Motor neuron (in vitro differentiated cells): ENCODE measurements at regions not wholly inside any gene's neighbourhood (a gene's known extent, or its start where the extent isn't known, plus 50 kb on each side); places are given as distances from the start of the nearest gene placed in this dataset.

Experiments
- ATAC-seq, 8 experiments: fragments of 200-7000 bp; cut with Tn5 transposase; replicated peaks in 6 of 8; 2 replicates each; pipeline ENCODE4 v1.8.0; 2021; ENCODE audit warnings: mild to moderate bottlenecking in 8 of 8, moderate library complexity in 8 of 8
- H3K27ac ChIP-seq, 2 donors: fragments of 250-450 bp; sonication (Bioruptor Pico); 2 replicates each; pipeline ENCODE4 v1.9.0; 2021; ENCODE audit warnings: antibody characterized with exemption in 2 of 2, mild to moderate bottlenecking in 2 of 2, moderate library complexity in 1 of 2
- H3K4me1 ChIP-seq, 2 donors: fragments of 250-450 bp; sonication (Bioruptor Pico); replicated peaks in 1 of 2; 2 replicates each; pipeline ENCODE4 v1.6.1; 2021; ENCODE audit warnings: antibody characterized with exemption in 2 of 2, mild to moderate bottlenecking in 2 of 2, moderate library complexity in 1 of 2
- H3K4me3 ChIP-seq, 5 donors: fragments of 250-450 bp; sonication (Bioruptor Pico); 2 replicates each; pipeline ENCODE4 v1.9.0; 2021; ENCODE audit warnings: antibody characterized with exemption in 5 of 5, mild to moderate bottlenecking in 5 of 5, moderate library complexity in 4 of 5
- WGBS, 10 experiments: fragments of 450-650 bp; shearing (Covaris generic); methylation state at CpG; one replicate each; pipeline ENCODE4 v1.0.0; 2022; 5-methylcytosine and 5-hydroxymethylcytosine counted together
- in situ Hi-C, 9 experiments: fragments of 400-800 bp; cut with MboI; loops; one replicate each; pipeline ENCODE4 v1.15.0; 2021; ENCODE audit warnings: low sequenced_read_pairs in 9 of 9, low pct_unique_long_range_greater_than_20kb in 2 of 9; ENCODE audit not compliant: unreplicated experiment in 9 of 9

DNA sequence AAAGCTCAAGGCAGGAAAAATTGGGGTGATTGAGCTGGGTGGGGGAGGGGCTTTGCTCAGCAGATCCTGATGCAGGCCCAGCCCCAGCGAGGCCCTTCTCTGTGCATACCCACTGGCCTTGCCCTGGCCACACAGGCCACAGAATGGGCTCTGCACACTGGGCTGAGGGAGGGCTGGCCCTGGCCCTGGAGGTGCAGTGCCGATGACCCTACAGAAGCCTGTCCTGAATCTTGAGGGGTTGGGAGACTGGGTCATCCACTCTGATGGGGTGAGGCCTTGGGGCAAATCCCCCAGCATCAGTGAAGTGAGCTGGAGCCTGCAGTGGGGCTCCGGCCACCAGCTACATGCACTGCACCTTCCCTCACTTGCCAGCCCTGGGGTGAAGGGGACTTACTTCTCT is 153.1 kb downstream of the URI1 start:
- H3K4me1 ChIP-seq, result no peaks in the 10 kb centered on the region
- no CpG with 5 or more reads among the region's 3 CpGs for WGBS, 10 experiments
- no peak for ATAC-seq
- no peak overlapping the region for H3K27ac ChIP-seq
- in situ Hi-C loops, result no loop called here
- no peak overlapping the region for H3K4me3 ChIP-seq

DNA sequence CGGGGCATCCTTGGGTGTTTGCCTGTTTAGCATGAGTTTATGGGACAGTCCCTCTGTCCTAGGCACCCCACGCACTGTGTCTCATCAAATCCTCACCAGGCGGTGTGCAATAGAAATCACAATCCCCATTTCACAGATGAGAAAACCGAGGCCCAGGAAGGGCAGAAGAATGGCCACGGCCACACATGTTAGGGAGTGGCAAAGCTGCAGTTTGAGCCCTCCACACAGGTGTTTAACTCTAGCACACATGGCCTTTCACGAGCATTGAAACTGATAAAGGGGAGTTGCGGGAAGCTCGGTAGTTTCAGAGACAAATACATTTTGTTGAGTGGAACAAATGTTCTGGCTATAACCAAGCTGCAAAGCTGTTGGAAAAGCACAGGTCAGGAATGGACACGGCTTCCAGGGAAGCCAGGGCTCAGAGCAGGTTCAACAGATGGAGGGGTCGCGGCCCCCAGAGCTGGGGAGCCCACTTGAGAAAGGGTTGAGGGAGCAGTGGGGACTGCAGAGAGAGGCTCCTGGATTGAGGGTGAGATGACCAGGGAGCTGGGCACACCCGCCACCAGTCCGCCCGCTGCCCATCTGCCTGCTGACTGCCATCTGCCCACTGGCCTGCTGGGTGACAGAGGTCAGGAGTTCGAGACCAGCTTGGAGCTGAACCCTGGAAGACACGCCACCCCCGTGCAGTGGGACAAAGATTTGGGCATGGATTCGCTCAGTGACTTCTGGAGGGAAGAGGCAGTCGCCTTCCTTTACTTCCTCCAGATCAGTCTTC is 154.7 kb downstream of the URI1 start:
- no peak for ATAC-seq
- Histone ChIP-seq H3K4me1 (no peaks in the 10 kb centered on the region), H3K4me3 (no peak overlapping the region), H3K27ac (no peak overlapping the region)
- in situ Hi-C loops, result no loop called here
- WGBS, 10 experiments, result 20 to 100% (median 90%) methylated on average over 1 to 11 of the region's 19 CpGs; no CpG with 5 or more reads in 3 of the 10 experiments

DNA sequence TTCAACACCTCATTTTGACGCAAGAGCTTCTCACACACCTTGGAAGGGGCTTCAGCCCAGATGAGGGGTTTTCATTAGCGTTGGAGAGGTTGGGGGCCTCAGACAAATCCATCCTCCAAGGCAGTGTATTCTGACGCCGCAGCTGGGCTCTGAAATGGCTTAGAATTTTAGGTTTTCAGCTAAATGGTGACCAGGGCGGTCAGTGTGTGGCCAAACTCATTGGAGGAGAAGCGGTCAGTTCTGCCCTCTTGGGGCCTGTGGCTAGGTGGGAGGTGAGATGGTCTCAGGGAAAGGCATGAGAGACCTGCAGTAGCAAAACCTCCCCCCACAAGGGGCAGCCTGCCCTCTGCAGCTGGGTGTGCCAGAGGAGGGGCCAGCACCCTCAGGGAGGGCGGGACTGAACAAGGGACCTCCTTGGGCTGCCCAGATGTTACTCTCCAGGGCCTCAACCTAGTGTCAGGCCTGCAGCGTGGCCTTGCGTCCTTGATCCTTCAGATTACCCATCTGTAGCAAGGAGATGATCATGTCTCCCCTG is 155.8 kb downstream of the URI1 start:
- no peak for ATAC-seq

DNA sequence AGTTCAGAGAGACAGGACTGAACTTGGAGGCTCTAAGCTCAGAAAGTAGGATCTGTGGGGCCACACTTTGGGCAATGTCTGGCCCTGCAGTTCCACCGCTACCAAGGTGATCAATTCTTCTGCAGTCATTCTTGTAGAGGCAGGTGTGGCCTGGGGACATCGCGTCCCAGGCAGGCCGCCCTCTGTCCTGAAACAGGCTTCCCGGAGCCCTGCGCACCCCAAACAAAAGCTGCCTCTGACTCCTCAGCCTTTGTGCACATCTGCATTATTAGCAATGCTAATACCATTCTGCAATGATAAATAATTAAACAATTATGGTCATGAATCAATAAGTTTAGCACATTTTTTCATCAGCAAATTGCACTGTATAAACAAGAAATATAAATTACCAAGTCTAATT is 160.2 kb downstream of the URI1 start:
- 38 to 100% (median 83%) methylated on average over 1 to 6 of the region's 6 CpGs; no CpG with 5 or more reads in 4 of the 10 experiments for WGBS, 10 experiments
- no peak overlapping the region for H3K4me3 ChIP-seq
- peaks cover 7 to 10% of the 10 kb centered on the region in 2 donors for H3K4me1 ChIP-seq
- H3K27ac ChIP-seq, result no peak overlapping the region
- in situ Hi-C loops, result no loop called here
- no peak for ATAC-seq

More for the DNA sequence above, 155.8 kb downstream of the URI1 start:
- H3K4me1 ChIP-seq, result peaks cover 0 to 6% of the 10 kb centered on the region in 2 donors
- in situ Hi-C loops, result no loop called here
- WGBS, 10 experiments, result 50 to 100% (median 81%) methylated on average over 1 to 7 of the region's 9 CpGs; no CpG with 5 or more reads in 6 of the 10 experiments
- no peak overlapping the region for H3K4me3 ChIP-seq
- no peak overlapping the region for H3K27ac ChIP-seq

DNA sequence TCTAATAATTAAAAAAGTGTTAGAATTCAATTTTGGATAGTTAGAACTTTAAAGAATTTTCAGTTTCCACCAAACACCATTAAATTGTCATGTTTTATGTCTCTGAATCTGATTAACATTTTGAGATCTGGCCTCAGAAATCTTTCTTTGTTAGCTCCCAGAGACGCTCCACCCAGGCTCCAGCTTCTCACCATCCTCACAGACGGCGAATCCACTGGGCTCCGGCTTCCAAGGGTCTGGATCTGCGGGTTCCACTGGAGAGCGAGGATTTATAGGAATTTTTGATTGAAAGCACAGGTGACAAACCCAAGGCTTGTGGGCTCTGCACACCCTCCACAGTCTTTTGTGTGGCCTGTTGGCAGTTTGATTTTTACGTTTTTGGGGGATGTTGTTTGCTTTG is 160.6 kb downstream of the URI1 start:
- ATAC-seq, result no peak
- WGBS, 10 experiments, result 57 to 100% (median 82%) methylated on average over 1 to 7 of the region's 7 CpGs; no CpG with 5 or more reads in 1 of the 10 experiments
- in situ Hi-C loops, result no loop called here
- Histone ChIP-seq H3K27ac (no peak overlapping the region), H3K4me1 (peaks cover 12 to 14% of the 10 kb centered on the region in 2 donors), H3K4me3 (no peak overlapping the region)

DNA sequence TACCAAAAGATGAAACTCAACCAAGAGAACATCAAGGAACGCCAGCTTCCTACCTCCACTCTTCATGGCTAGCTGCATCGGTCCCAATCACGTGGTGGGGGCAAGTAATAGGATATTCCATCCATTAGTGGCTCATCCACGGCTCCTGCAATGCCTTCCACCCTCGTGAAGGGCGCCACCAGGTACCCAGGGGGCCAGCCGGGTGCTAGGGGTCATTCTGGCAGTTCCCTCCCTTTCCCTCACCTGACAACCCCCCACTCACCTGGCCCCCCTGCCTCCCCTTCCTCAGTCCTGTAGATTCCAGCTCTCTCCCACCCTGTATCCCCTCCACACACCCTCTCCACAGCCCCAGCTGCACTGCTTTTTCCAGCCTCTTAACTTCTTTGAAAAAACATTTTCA is 161.9 kb downstream of the URI1 start:
- in situ Hi-C loops, result no loop called here
- Histone ChIP-seq H3K4me1 (peaks cover 13 to 14% of the 10 kb centered on the region in 2 donors), H3K27ac (no peak overlapping the region), H3K4me3 (no peak overlapping the region)
- no peak for ATAC-seq
- WGBS, 10 experiments, result 50 to 87% (median 70%) methylated on average over 2 to 5 of the region's 7 CpGs; no CpG with 5 or more reads in 5 of the 10 experiments

DNA sequence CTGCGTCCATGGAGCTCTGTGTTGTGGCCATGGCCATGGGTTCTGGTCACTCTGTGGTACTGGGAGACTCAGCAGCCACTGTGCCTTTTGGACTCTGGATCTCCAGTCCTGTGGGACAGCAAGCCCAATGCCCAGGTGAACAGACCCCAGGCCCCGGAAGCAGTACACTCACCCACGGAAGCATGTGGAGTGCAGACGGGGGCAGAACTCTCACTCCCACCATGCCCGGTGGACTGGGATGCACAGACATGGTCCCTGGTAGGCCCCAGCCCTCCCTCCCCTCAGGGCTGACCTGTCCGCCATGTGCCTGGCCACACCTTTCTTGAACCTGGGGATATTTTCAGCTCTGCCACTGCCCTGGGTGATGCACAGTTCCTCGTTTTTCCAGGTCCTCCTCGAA is 163.3 kb downstream of the URI1 start:
- peaks cover 14 to 17% of the 10 kb centered on the region in 2 donors for H3K4me1 ChIP-seq
- ATAC-seq, result no peak

DNA sequence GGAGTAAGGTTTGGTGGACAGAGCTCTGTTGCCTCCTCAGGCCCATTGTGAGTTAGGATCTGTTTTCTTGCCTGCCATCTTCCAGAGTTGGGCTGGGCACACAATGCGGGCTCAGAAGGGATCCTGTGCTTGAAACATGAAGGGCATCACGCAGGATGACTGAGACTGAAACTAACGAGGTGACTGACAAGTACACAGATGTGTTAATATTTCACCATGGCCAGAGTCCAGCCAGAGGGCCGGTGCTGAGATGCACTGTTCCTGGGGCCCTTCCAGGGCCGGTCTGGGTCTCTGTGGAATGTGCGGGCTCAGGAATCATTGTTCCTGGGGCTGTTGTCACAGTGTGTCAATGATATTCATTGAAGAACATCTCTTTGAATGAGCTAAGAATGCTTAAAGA is 163.7 kb downstream of the URI1 start:
- in situ Hi-C loops, result no loop called here
- ATAC-seq, result no peak
- 60 to 100% (median 89%) methylated on average over 1 to 3 of the region's 6 CpGs; no CpG with 5 or more reads in 6 of the 10 experiments for WGBS, 10 experiments
- Histone ChIP-seq H3K4me1 (peaks cover 18 to 22% of the 10 kb centered on the region in 2 donors), H3K4me3 (no peak overlapping the region), H3K27ac (no peak overlapping the region)

More for the DNA sequence above, 163.3 kb downstream of the URI1 start:
- in situ Hi-C loops, result no loop called here
- WGBS, 10 experiments, result 80 to 100% (median 95%) methylated on average over 1 to 4 of the region's 8 CpGs; no CpG with 5 or more reads in 7 of the 10 experiments
- Histone ChIP-seq H3K27ac (no peak overlapping the region), H3K4me3 (no peak overlapping the region)

DNA sequence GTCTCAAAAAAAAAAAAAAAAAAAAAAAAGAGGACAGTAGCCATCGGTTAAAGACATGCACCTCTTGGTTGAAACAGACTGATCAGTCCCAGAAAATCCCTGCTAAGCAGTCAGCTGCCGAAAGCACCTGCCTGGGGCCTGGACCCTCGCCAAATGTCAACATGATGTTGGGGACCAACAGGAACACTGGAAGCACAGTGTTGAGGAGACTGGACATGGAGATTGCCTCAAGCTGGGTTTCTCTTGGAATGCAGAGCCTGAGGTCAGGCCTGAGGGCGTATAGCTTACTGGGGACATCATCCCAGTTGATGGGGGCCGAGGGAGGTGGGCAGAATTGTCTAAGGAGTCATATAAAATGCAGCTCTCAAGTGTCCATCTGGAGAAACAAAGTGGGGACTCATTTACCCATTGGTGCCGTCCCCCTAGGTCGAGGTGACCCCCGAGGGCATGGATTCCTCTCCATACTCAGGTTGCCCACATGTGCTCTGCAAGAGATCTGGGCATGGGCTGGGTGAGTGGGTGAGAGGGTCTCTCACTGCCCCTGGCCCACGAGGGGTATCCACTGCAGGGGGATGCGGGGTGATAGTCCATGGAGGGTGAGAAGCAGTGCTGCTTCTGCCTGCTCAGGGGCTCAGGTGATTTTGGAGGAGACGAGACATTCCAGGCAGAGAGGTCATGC is 164.5 kb downstream of the URI1 start:
- ATAC-seq, result peak in 1 of 8 experiments; percentile 6
- WGBS, 10 experiments, result 67 to 100% (median 87%) methylated on average over 1 to 4 of the region's 11 CpGs; no CpG with 5 or more reads in 2 of the 10 experiments

DNA sequence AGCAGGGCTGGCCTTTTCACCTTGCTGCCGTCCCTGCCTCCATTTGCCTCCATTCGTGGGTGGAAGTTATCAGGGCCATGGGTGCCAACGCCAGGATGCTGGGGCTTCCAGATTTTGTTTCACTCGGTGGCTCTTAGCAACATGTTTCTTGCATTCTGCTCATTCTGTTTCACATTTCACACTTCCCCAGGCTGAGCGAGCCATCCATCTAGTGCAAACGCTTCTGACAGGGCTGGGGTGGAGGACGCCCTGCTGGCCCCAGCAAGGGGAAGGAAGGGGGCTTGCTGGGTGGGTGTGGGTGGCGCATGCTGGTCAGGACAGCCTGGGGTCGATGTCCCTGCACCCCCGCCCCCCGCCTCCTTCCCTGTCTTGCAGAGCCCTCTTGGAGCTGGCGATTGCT is 165.2 kb downstream of the URI1 start:
- in situ Hi-C loops, result no loop called here
- peak in 5 of 8 experiments; percentile 77 to 89 (median 84) for ATAC-seq
- no peak overlapping the region for H3K27ac ChIP-seq
- 0 to 83% (median 15%) methylated on average over 1 to 3 of the region's 12 CpGs; no CpG with 5 or more reads in 6 of the 10 experiments for WGBS, 10 experiments
- H3K4me3 ChIP-seq, result no peak overlapping the region
- H3K4me1 ChIP-seq, result peaks cover 14 to 27% of the 10 kb centered on the region in 2 donors

More for the DNA sequence above, 164.5 kb downstream of the URI1 start:
- Histone ChIP-seq H3K4me1 (peaks cover 18 to 27% of the 10 kb centered on the region in 2 donors), H3K4me3 (no peak overlapping the region), H3K27ac (no peak overlapping the region)
- in situ Hi-C loops, result no loop called here

DNA sequence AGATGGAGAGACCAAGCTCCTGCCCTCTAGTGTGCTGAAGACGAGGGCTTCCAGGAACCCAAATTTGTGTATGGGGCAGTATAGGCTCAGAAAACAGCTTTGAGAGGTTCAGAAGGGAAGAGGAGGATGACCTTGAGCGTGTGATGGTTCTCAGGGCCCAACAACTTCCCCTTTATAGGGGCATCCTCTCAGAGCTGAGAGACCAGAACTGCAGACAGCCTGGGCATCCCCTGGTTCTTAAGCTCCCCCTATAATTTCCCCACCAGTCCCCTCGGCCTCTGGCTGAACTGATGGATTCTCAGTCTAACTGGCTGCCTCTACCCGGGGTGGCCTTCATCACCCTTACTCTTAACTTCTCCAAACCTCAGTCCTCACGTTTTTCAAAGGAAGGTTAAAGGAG is 167.5 kb downstream of the URI1 start:
- Histone ChIP-seq H3K4me1 (peaks cover 12 to 27% of the 10 kb centered on the region in 2 donors), H3K27ac (no peak overlapping the region), H3K4me3 (no peak overlapping the region)
- in situ Hi-C loops, result no loop called here
- WGBS, 10 experiments, result 0 to 95% (median 84%) methylated on average over 1 to 4 of the region's 5 CpGs; no CpG with 5 or more reads in 4 of the 10 experiments
- ATAC-seq, result no peak

DNA sequence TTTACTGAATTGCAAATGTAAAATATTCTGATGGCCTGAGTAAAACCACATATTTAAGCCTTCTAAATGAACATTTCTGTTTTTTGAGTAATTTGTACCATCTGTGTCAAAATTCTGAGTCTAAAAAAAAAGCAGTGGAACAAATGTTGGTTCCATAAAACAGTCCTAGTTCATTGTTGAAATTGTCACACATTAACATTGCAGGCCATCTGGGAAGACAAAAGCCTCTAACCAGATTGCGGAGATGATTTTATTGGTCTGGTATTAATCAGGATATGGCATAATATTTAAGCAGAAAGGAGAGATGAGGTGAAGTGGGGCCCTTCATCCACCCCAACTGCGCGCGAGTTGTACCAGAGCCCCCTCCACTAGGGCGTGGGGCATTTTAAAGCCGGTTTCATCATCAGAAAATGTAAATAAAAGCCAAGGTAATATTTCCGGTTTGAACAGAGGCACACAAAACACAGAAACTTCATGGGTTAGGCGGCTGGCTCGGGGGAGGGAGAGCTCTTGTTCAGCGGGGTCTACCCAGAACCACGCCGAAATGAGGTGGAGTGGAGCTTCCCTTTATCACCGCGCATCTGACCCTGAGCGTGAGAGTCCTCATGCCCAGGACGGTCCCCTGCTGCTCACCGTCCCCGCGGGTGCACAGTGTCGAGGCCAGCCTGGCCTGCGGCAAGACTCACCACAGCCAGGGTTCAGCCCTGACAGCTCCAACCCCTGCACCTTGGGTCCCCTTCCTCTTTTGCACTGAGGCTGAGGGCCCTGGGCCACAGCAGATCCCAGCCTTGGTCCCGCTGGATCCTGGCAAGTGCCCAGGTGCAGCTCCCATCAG is 169.2 kb downstream of the URI1 start:
- peaks cover 12 to 27% of the 10 kb centered on the region in 2 donors for H3K4me1 ChIP-seq
- peak in 3 of 8 experiments; percentile 54 to 68 (median 55) for ATAC-seq
- no peak overlapping the region for H3K27ac ChIP-seq
- WGBS, 10 experiments, result 0 to 98% (median 88%) methylated on average over 2 to 18 of the region's 22 CpGs; no CpG with 5 or more reads in 3 of the 10 experiments
- in situ Hi-C loops, result no loop called here
- no peak overlapping the region for H3K4me3 ChIP-seq
